Uterus (tissue), 2 donors: ENCODE measurements at regions not wholly inside any gene's neighbourhood (a gene's known extent, or its start where the extent isn't known, plus 50 kb on each side); places are given as distances from the start of the nearest gene placed in this dataset.

Source experiments
- CTCF ChIP-seq, 4 experiments: fragments of 200-600 bp in 2 of 4; fragments of 450-650 bp in 2 of 4; sonication (generic) in 2 of 4; IDR thresholded peaks; one replicate each; pipeline ENCODE4 v1.5.1; 2016 to 2019; ENCODE audit warnings: antibody characterized with exemption in 4 of 4, mild to moderate bottlenecking in 2 of 4, moderate library complexity in 1 of 4
- POLR2A ChIP-seq, 2 donors: fragments of 450-650 bp; IDR thresholded peaks; one replicate each; pipeline ENCODE4 v1.6.1; 2016; ENCODE audit warnings: antibody characterized with exemption in 2 of 2, mild to moderate bottlenecking in 1 of 2, moderate library complexity in 1 of 2

DNA sequence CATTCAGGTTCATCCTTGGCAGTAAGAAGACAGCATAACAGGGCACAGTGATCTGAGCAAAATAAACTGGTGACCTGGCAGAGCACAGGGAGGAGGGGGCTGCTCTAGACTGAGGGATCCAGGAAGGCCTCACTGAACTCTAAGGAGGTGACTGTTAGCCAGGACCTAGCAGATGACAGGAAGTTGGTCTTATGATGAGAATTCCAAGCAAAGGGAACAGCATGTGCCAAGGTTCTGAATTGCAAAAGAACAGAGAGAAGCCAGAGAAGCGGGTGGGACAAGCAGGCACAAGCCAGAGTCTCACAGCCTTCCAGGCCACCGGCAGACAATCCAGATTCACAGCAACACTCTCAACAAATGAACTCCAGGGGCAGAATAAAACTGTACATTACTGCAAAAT is 152.7 kb upstream of the PTPRM start:
- TF ChIP-seq CTCF (IDR thresholded peaks at IDR 0.05) (no peak), POLR2A (IDR thresholded peaks at IDR 0.05) (no peak)
